Ovary (tissue), 3 donors: ENCODE measurements at regions not wholly inside any gene's neighbourhood (a gene's known extent, or its start where the extent isn't known, plus 50 kb on each side); places are given as distances from the start of the nearest gene placed in this dataset.

Experiments
- CTCF ChIP-seq, 3 donors: fragments of 450-650 bp in 2 of 3; fragments of 200-600 bp in 1 of 3; IDR thresholded peaks; one replicate each; pipeline versions ENCODE4 v1.5.1 to v1.8.0; 2016 to 2022; ENCODE audit warnings: antibody characterized with exemption in 3 of 3, mild to moderate bottlenecking in 1 of 3
- EP300 ChIP-seq: sonication (generic); formaldehyde crosslinking; IDR thresholded peaks from one replicate; pipeline ENCODE4 v1.6.1; 2017; ENCODE audit warnings: antibody characterized with exemption
- POLR2A ChIP-seq: fragments of 450-650 bp; IDR thresholded peaks from one replicate; pipeline ENCODE4 v1.6.1; 2017; ENCODE audit warnings: antibody characterized with exemption, mild to moderate bottlenecking, moderate library complexity
- donor health status: DM: no; HTN: no; CAD: no.

GRCh38 chr20:48426630-48427029 is 401.2 kb downstream of the PREX1 start:
- no peak for TF ChIP-seq CTCF (IDR thresholded peaks at IDR 0.05)
- no peak for TF ChIP-seq EP300
- TF ChIP-seq POLR2A, result no peak
